NCI-H146 treated with DMSO at 0.1 percent for 48 hours (cell line): ENCODE measurements at regions not wholly inside any gene's neighbourhood (a gene's known extent, or its start where the extent isn't known, plus 50 kb on each side); places are given as distances from the start of the nearest gene placed in this dataset.
A peak's percentile ranks its signal among the peaks of the same experiment; 100 is the strongest.

Source experiments
- DNase-seq: peaks from one replicate; lab custom pipeline; 2025; ENCODE audit not compliant: unreplicated experiment; lab: John Stamatoyannopoulos, UW

- no peak for DNase-seq
These were observed 298.8 kb upstream of the IRX3 start for GRCh38 chr16:54585094-54585997.

DNA sequence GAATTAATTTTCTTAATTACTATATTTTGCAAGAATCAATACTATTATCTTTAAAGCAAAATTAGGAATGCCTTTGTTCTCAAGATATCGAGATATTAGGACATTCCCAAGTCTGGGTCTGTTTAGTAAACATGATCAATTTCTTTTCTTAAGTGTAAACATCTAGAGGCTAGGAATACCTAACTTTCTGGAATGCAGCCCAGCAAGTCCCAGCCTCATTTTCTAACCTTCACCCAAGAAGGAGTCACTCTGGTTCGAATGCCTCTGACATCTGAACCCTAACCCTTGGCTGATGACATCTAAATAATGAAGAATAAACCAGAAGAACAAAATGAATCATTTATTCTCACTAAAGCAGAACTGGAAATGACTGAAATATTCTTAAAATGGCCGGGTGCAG lies 297.5 kb upstream of the IRX3 start:
- no peak for DNase-seq

- no peak for DNase-seq
These were observed 296.2 kb upstream of the IRX3 start for GRCh38 chr16:54582631-54583250.

DNA sequence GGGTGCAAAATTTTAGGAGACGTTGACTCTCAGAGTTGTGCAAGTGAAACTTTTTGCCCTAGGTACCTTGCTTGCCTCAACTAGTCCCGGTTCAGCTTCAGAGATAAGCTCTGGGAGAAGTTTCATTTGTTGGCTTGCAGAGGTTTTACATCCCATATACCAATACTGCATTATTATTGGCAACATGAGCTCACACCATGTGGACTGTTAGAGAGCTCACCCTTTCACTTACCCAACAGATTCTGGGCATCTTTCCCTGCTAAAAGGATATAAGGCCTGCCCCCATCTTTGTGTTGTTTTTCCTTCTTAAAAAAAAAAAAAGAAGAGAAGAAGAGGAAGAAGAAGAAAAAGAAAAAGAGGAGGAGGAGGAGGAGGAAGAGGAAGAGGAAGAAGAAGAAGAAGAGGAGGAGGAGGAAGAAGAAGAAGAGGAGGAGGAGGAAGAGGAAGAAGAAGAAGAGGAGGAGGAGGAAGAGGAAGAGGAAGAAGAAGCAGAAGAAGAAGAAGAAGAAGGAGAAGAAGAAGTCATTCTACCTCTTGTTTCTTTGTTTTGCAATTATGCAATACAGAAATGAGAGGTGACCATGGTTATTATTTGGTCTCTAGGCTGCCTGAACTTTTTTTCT lies 292.6 kb upstream of the IRX3 start:
- no peak for DNase-seq

- no peak for DNase-seq
These were observed 291.1 kb upstream of the IRX3 start for GRCh38 chr16:54577651-54578128.

GRCh38 chr16:54576785-54577184 lies 290.2 kb upstream of the IRX3 start:
- DNase-seq, result no peak

DNA sequence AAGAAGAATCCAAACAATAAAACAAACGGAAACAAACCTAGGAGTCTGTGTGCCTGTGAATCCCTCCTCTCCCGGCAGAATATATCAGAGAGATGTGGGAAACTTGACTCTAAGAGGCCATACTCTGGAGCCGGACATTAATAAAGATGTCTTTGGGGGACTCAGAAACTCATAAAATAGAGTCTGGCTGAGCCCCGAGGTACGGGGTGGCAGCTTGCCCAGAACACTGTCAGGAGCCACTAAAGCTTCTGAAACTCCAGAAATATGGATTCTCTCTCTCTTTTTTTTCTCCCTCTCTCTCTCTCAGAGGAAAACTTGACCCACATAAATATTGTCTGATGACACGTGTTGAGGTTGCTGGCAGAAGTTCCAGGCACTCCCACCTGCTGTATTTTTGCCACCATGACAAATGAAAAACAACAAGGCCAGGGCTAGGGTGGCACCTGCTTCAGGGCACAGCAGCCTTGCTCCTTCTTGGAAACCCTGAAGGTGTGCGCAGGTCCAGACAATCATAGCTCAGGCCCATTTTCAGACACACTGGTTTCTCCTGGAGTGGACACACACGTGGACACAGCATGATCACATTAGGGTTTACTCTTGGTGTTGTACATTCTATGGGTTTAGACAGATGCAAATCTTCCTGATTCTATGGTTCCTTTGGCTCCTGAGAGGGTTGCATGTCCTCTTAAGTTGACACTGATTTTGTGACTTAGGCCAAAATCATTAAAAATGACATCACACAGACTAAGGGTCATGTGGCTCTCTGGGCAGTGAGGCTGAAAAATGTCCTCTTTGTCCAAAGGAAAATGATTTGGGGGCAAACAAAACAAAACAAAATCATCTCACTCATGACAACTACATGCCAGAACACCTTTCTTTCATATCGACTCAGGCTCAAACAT lies 282.6 kb upstream of the IRX3 start:
- DNase-seq, result no peak

DNA sequence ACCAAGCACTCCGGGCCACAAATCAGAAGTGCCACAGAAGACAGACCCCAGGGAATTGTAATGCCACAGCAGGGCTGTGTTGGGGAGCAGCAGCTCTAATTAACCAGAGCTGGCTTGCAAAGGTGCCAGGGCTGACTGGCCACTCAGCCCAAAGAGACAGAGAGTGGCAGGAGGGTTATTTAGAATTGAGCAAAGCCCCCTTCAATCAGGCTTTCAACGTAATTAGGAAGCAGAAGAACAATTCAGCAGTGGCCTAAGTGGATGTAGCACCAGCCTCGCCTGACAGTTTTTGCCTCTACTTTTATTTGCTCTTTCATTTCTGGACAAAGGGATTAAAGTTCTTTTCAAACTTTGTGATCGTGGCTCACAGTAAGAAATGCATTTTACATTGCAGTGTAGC lies 278.3 kb upstream of the IRX3 start:
- DNase-seq, result no peak

DNA sequence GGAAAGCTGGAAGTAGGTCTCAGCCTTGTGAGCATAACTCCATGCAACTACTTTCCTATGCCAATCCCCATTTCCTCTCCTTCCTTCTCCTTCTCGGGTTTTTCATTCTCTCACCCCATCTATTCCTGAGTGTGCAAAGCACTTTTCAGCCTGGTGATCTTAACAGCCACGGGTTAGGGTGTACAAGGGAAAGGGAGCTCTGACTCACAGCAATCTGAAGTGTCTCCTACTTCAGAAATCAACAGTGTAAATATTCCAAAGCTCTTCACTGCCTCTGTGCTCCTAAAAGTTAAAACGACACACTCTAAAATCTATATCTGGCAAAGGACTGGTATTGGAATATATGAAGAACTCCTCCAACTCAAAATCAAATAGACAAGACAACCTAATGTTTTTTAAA lies 268.0 kb upstream of the IRX3 start:
- no peak for DNase-seq

GRCh38 chr16:54548281-54548680 lies 261.7 kb upstream of the IRX3 start:
- DNase-seq, result no peak

- DNase-seq, result no peak
These were observed 260.5 kb upstream of the IRX3 start for GRCh38 chr16:54547052-54547451.

- DNase-seq, result no peak
These were observed 259.9 kb upstream of the IRX3 start for GRCh38 chr16:54546521-54546920.

DNA sequence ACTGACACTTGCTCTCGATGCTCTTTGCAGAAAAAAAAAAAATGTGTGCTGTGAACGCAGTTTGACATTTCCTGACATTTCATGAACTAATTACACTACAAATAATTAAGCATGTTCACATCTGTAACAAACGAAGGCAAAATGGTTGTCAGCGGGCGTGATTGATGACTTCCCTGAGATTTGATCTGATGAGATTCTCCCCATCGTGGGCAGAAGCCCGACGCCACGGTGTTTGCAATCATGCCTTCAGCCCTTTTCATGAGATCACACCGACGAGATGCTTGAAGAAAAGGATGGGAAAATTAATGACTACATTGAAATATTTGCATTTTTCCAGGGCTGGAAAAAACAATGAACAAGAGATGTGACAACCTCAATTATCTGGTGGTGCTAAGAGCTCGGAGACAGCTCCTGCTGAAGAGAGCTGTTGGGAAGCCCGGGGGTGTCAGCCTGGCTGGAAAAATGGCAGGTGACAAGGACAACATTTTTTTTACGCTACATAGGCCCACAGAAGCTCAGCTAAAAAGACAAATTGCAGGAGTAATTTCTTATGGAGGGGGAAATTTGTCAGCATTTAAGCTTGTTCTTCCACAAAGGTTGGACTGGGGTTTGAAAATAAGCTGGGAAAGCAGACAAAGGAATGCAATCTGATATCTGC lies 259.4 kb upstream of the IRX3 start:
- peak; percentile 27 for DNase-seq

DNA sequence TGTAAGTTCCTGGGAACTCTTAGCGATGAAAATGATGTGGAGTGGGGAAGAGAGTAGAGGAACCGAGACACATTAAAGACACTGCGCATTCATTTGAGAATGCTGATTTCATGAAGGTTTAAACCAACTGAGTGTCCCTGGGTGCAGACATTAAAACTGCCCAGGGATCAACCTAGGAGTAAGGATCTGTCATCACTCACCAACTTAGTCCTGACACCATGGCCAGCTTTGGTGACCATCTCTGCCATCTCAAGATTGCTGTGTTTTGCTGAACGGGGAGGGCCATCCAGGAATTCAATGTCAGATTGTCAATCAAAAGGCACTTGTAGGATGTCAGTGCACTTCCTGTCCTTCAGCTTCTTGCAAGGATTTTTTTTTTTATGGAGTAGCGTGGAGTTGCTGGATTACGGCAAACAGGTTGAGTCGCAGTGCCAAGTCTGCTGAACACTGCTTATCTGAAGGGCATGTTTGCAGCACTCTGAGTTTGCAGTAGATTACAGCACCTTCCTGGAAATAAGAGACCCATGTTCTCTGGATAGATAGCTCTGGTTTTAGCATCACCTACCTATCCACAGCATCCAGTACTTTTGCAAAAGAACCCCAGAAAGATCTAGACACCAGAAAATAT lies 258.1 kb upstream of the IRX3 start:
- no peak for DNase-seq

GRCh38 chr16:54542805-54543505 lies 256.4 kb upstream of the IRX3 start:
- DNase-seq, result peak; percentile 52

DNA sequence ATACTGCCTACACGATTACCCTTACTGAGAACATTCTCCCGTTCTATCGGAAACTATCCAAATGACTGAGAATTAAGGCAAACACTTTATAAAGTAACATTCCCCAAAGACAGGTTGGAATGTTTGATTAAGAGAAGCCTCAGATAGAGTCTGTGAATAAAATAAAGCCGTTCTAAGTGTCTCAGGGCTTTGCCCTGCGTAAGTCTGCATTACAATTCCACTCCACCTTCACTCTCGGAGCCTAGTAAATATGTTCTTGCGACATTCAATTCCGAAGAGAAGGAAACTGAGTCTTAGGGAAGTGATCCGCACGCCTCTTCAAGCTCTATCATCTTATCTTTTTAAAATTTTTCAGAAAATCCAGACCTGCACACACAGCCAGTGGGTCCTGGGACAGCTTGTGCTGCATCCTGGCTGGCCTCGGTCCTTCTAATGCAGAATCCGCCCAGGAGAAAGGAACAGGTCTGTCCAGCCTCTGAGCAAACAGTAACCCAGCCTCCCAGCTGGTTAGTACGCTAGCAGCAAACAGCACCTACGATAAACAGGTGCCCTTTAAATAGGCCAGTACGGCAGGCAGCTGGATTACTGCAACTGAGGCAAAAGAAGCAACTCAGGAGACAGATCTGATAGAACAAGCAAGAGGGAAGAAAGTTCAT lies 254.1 kb upstream of the IRX3 start:
- no peak for DNase-seq

GRCh38 chr16:54538276-54538675 lies 251.7 kb upstream of the IRX3 start:
- DNase-seq, result no peak

- DNase-seq, result no peak
These were observed 247.4 kb upstream of the IRX3 start for GRCh38 chr16:54533856-54534490.
